ENCODE measurements at regions not wholly inside any gene's neighbourhood (a gene's known extent, or its start where the extent isn't known, plus 50 kb on each side); places are given as distances from the start of the nearest gene placed in this dataset.

DNA sequence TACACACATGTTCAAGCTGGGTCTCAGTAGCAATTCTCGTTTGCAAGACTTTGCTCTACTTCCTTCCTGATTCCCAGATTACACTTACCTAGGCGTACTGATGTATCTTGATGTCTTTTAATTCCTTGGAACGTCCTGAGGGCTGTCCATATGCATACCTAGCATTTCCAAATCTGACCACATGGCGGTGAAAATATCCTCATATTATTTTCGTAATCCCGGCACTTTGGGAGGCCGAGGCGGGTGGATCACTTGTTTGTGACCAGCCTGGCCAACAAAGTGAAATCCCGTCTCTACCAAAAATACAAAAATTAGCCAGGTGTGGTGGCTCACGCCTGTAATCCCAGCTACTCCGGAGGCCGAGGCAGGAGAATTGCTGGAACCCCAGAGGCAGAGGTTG, 1786.3 kb upstream of the TENM3 start:
- DNase-seq, result peak; percentile 31
- no peak overlapping the region for H3K4me3 ChIP-seq (ENCODE audit: low read depth, low read length)
- no peaks in the 10 kb centered on the region for H3K36me3 ChIP-seq
- no peaks in the 10 kb centered on the region for H3K9me3 ChIP-seq
- TF ChIP-seq, protein P1, sequence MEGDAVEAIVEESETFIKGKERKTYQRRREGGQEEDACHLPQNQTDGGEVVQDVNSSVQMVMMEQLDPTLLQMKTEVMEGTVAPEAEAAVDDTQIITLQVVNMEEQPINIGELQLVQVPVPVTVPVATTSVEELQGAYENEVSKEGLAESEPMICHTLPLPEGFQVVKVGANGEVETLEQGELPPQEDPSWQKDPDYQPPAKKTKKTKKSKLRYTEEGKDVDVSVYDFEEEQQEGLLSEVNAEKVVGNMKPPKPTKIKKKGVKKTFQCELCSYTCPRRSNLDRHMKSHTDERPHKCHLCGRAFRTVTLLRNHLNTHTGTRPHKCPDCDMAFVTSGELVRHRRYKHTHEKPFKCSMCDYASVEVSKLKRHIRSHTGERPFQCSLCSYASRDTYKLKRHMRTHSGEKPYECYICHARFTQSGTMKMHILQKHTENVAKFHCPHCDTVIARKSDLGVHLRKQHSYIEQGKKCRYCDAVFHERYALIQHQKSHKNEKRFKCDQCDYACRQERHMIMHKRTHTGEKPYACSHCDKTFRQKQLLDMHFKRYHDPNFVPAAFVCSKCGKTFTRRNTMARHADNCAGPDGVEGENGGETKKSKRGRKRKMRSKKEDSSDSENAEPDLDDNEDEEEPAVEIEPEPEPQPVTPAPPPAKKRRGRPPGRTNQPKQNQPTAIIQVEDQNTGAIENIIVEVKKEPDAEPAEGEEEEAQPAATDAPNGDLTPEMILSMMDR (IDR thresholded peaks at IDR 0.05; ENCODE audit: low read depth, low read length), result peak; percentile 42
- H3K27me3 ChIP-seq, result no peaks in the 10 kb centered on the region
- no peaks in the 10 kb centered on the region for H3K4me1 ChIP-seq

DNA sequence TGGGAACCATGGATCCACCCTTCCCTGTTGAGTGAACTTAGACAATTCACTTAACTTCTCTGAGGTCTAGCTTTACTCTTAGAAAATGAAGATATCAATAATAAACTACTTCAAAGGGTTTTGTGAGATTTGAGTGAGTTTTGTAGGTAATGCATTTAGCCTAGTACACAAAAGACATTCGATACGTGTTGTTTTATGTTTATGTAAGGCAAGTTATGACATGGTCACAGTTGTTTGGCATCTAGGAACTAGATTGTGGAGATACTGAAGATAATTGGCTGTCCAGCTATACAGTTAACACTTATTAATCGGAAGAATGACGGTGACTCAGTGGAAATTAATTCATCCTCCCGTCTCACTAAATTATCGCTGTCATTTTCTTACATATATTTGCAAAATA, 1781.1 kb upstream of the TENM3 start:
- Histone ChIP-seq H3K36me3 (no peaks in the 10 kb centered on the region), H3K9me3 (no peaks in the 10 kb centered on the region), H3K27me3 (no peaks in the 10 kb centered on the region), H3K4me1 (no peaks in the 10 kb centered on the region), H3K4me3 (ENCODE audit: low read depth, low read length) (no peak overlapping the region)
- TF ChIP-seq, protein P1 (IDR thresholded peaks at IDR 0.05; ENCODE audit: low read depth, low read length), result no peak
- no peak for DNase-seq

DNA sequence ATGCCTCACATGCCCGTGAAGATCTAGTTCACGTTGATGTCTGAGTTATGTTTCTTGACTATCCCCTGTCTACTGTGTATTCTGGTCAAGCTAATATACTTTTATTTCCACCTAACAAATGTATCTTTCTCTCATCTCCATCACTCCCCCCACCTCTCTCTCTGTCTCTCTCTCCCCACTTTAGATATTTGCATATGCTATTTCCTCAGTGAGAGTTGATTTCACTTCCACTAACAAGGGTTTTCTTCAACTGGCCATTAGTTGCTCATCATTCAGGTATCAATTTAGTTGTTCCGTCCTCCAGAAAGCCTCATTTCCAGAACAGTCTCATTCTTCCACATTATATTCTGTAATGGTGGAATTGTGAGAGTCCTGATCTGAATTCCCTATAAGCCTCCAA, 1777.8 kb upstream of the TENM3 start:
- Histone ChIP-seq H3K27me3 (no peaks in the 10 kb centered on the region), H3K4me1 (no peaks in the 10 kb centered on the region), H3K36me3 (no peaks in the 10 kb centered on the region), H3K9me3 (no peaks in the 10 kb centered on the region), H3K4me3 (ENCODE audit: low read depth, low read length) (no peak overlapping the region)
- no peak for DNase-seq
- TF ChIP-seq, protein P1 (IDR thresholded peaks at IDR 0.05; ENCODE audit: low read depth, low read length), result no peak

DNA sequence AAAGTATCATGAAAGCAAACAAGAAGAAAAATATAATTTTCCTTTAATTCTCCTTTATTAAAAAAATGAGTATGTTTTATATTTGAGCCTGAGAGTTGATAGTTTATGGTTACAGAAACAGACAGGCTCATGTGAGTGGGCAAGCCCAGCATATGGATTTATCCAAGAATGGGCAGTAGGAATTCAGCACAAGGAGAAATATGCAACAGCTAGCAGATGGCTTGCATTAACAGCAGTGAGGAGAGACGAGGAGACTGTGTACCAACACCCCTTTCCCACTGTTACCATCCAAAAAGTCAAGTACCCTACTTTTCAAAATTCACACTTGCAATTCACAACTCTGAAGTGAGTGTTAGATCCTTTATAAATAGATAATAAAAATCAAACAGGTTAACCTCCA, 1760.2 kb upstream of the TENM3 start:
- Histone ChIP-seq H3K4me3 (ENCODE audit: low read depth, low read length) (no peak overlapping the region), H3K9me3 (no peaks in the 10 kb centered on the region), H3K4me1 (no peaks in the 10 kb centered on the region; the same call in 1 of the 2 replicates), H3K27me3 (no peaks in the 10 kb centered on the region), H3K36me3 (no peaks in the 10 kb centered on the region)
- TF ChIP-seq, protein P1 (IDR thresholded peaks at IDR 0.05; ENCODE audit: low read depth, low read length), result no peak
- no peak for DNase-seq

DNA sequence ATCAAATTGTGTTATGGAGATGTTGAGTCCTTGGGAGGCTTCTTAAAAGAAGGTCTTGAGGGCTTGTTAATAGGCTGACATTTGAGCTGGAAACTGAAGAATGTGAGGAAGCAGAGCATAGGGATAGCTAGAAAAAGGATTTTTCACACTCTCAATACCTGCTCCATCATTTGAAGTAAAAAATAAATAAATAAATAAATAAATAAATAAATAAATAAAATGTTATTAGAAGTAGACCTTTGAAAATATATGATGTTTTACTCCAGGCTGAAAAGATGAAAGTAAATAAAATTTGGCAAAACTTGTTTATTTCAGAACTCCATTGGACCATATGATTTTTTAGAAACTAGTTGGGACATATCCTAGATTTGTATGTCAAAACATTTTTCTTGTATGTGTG, 1757.8 kb upstream of the TENM3 start:
- Histone ChIP-seq H3K4me3 (ENCODE audit: low read depth, low read length) (no peak overlapping the region), H3K27me3 (no peaks in the 10 kb centered on the region), H3K4me1 (no peaks in the 10 kb centered on the region; the same call in 1 of the 2 replicates), H3K9me3 (no peaks in the 10 kb centered on the region), H3K36me3 (no peaks in the 10 kb centered on the region)
- TF ChIP-seq, protein P1 (IDR thresholded peaks at IDR 0.05; ENCODE audit: low read depth, low read length), result no peak
- DNase-seq, result no peak

DNA sequence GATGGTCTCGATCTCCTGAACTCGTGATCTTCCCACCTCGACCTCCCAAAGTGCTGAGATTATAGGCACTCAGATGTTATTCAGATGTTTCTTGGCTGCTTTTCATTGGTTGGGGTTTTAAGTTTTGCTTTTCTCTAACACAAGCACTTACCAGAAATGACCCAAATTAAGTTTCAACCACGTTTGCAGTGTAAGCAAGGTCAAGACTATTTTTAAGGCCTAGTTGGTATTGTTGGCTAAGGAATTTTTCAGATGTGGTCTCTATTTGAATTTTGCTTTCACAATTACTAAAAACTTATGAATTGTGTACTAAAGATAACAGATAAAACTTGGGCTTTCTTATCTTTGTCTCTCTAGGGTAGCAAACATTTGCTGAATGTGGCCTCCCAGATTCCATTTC, 1756.9 kb upstream of the TENM3 start:
- H3K36me3 ChIP-seq, result no peaks in the 10 kb centered on the region
- H3K4me1 ChIP-seq, result no peaks in the 10 kb centered on the region
- no peaks in the 10 kb centered on the region for H3K9me3 ChIP-seq
- no peak overlapping the region for H3K4me3 ChIP-seq (ENCODE audit: low read depth, low read length)
- no peaks in the 10 kb centered on the region for H3K27me3 ChIP-seq
- no peak for DNase-seq
- TF ChIP-seq, protein P1 (IDR thresholded peaks at IDR 0.05; ENCODE audit: low read depth, low read length), result no peak
